ENCODE measurements at regions not wholly inside any gene's neighbourhood (a gene's known extent, or its start where the extent isn't known, plus 50 kb on each side); places are given as distances from the start of the nearest gene placed in this dataset.

GRCh38 chr14:42269234-42269633, 662.6 kb downstream of the LRFN5 start:
- no peak overlapping the region for H4K5ac ChIP-seq (ENCODE audit: low read depth, low read length)
- no peak overlapping the region for H2AFZ ChIP-seq (replicated peaks; ENCODE audit: low read length, poor library complexity)
- H2AK5ac ChIP-seq (ENCODE audit: low read depth, low read length): no peak overlapping the region
- in situ Hi-C loops (cut with MboI; ENCODE audit: low sequenced_read_pairs) (no loop called here), intact Hi-C loops (cut with micrococcal nuclease) (no loop called here), dilution Hi-C loops (cut with HindIII; ENCODE audit: low sequenced_read_pairs, unreplicated experiment) (no loop called here)
- H3K56ac ChIP-seq (ENCODE audit: extremely low read depth, insufficient read depth, low read length): no peak overlapping the region
- POLR2A ChIA-PET (ENCODE audit: unreplicated experiment): no interaction called here
- no peak overlapping the region for H3K4me3 ChIP-seq (ENCODE audit: insufficient read depth, low read depth, low read length)
- no peaks in the 10 kb centered on the region for H4K20me1 ChIP-seq (ENCODE audit: insufficient read depth, low read length)
- H2BK15ac ChIP-seq (ENCODE audit: low read depth, low read length): no peak overlapping the region
- H4K91ac ChIP-seq (ENCODE audit: insufficient read depth, low read depth, low read length): no peak overlapping the region
- H3K4me2 ChIP-seq (ENCODE audit: low read depth, low read length): no peak overlapping the region
- no peak overlapping the region for H3K18ac ChIP-seq (ENCODE audit: low read depth, low read length)
- CTCF ChIA-PET: interaction anchor here (0.6 kb wide), 2 partner anchors 588 to 1007 kb away, joined by 3 read pairs; no protein-coding TSS in a partner anchor
- no CpG with 5 or more reads among the region's 1 CpG for WGBS, 2 experiments (ENCODE audit: extremely low coverage in 2 of 2, insufficient read length in 1 of 2)
- no peaks in the 10 kb centered on the region for H3K9me1 ChIP-seq (ENCODE audit: insufficient read depth, low read length)
- H3K27me3 ChIP-seq (ENCODE audit: control insufficient read depth, insufficient read depth, low read length): no peaks in the 10 kb centered on the region
- no peaks in the 10 kb centered on the region for H3K9me3 ChIP-seq (ENCODE audit: control insufficient read depth, insufficient read depth, low read length)
- no TSS peak for BruUV-seq (replicated peaks)
- no peak overlapping the region for H3K23ac ChIP-seq (ENCODE audit: low read depth, low read length)
- H3K79me1 ChIP-seq (ENCODE audit: low read depth in 1 of 2, low read length in 2 of 2): no peaks in the 10 kb centered on the region
- H2BK120ac ChIP-seq (ENCODE audit: low read depth, low read length): no peak overlapping the region
- DNase-seq (no peak), ATAC-seq (ENCODE audit: low read depth) (no peak)
- no peak overlapping the region for H2BK5ac ChIP-seq (ENCODE audit: low read depth, low read length, poor library complexity, severe bottlenecking)
- no peak overlapping the region for H3K27ac ChIP-seq (ENCODE audit: insufficient read depth, low read length)
- H2AK9ac ChIP-seq (replicated peaks; ENCODE audit: low read depth, low read length, poor library complexity): no peak overlapping the region
- H3K4ac ChIP-seq (ENCODE audit: low read depth, low read length): no peak overlapping the region
- TF ChIP-seq ELK1 (IDR thresholded peaks at IDR 0.05; ENCODE audit: borderline replicate concordance, low read depth, low read length): no peak
- TF ChIP-seq CHD1 (IDR thresholded peaks at IDR 0.05; ENCODE audit: low read depth, low read length): no peak
- no peak for TF ChIP-seq MXI1 (IDR thresholded peaks at IDR 0.05; ENCODE audit: borderline replicate concordance, low read depth, low read length)
- no peak for TF ChIP-seq USF2 (IDR thresholded peaks at IDR 0.05; ENCODE audit: low read depth, low read length)
- no peak for TF ChIP-seq CTCF (conservative IDR thresholded peaks at IDR 0.05; ENCODE audit: low read depth, low read length)
- TF ChIP-seq RCOR1 (IDR thresholded peaks at IDR 0.05; ENCODE audit: insufficient replicate concordance, low read length): no peak
- TF ChIP-seq RAD21 (IDR thresholded peaks at IDR 0.05; ENCODE audit: low read length): no peak
- TF ChIP-seq MAZ (IDR thresholded peaks at IDR 0.05; ENCODE audit: borderline replicate concordance, low read depth, low read length): no peak
- TF ChIP-seq POLR2A (IDR thresholded peaks at IDR 0.05; ENCODE audit: low read depth, low read length): no peak
- no peak for TF ChIP-seq RFX5 (IDR thresholded peaks at IDR 0.05; ENCODE audit: low read depth, low read length)
- no peak for TF ChIP-seq FOS (IDR thresholded peaks at IDR 0.05; ENCODE audit: low read depth, low read length)
- no peak overlapping the region for H3K9ac ChIP-seq (ENCODE audit: low read depth, low read length)
- no peaks in the 10 kb centered on the region for H3K4me1 ChIP-seq (ENCODE audit: control insufficient read depth, insufficient read depth, low read length)
- no peak overlapping the region for H2BK20ac ChIP-seq (ENCODE audit: low read depth, low read length)
- no peak overlapping the region for H4K8ac ChIP-seq (ENCODE audit: low read depth in 2 of 2, low read length in 2 of 2)
- H3K14ac ChIP-seq (replicated peaks; ENCODE audit: low read depth, low read length): no peak overlapping the region
- no peaks in the 10 kb centered on the region for H3K36me3 ChIP-seq (ENCODE audit: control insufficient read depth, insufficient read depth, low read length)
